ENCODE measurements at regions not wholly inside any gene's neighbourhood (a gene's known extent, or its start where the extent isn't known, plus 50 kb on each side); places are given as distances from the start of the nearest gene placed in this dataset.

DNA sequence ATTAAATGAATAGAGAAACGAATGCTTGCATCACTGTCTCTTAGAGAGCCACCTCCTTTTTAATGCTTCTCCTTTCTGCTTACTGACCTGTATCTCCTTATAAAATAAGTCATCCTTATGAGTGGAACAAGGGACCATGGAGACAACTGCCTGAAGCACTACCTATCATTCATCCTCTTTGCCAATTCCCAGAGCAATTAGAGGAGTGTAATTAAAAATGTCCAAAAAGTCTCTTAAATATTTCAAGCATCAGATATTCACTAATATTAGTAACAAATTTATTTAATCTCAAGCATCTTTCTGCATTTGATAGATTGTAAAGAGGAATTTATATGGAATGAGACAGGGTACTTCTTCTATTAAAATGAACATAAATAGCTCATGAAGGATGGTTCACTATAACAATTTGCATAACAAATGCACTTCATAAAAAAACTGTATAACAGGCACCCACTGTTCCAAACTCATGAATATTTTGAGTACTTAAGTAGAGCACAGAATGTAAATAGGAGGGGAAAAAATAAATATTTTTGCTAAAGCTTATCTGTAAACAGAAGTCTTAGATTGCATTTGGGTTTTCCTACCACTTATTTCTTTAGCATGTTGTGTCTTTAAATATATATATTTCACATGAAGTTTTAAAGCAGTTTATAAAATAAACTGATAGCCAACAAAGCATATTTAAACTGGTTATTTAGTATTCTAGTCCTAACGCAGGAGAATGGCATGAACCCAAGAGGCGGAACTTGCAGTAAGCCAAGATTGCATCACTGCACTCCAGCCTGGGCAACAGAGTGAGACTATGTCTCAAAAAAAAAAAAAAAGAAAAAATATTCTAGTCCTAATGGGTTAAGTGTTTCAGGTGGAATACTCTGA lies 269.3 kb downstream of the TBL1XR1 start:
- no peak for DNase-seq (ENCODE audit: low read depth)
- TF ChIP-seq, protein P1, sequence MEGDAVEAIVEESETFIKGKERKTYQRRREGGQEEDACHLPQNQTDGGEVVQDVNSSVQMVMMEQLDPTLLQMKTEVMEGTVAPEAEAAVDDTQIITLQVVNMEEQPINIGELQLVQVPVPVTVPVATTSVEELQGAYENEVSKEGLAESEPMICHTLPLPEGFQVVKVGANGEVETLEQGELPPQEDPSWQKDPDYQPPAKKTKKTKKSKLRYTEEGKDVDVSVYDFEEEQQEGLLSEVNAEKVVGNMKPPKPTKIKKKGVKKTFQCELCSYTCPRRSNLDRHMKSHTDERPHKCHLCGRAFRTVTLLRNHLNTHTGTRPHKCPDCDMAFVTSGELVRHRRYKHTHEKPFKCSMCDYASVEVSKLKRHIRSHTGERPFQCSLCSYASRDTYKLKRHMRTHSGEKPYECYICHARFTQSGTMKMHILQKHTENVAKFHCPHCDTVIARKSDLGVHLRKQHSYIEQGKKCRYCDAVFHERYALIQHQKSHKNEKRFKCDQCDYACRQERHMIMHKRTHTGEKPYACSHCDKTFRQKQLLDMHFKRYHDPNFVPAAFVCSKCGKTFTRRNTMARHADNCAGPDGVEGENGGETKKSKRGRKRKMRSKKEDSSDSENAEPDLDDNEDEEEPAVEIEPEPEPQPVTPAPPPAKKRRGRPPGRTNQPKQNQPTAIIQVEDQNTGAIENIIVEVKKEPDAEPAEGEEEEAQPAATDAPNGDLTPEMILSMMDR (IDR thresholded peaks at IDR 0.05; ENCODE audit: low read depth, low read length, missing control alignments) = no peak
- H3K4me3 ChIP-seq (ENCODE audit: low read depth, low read length) = no peak overlapping the region

DNA sequence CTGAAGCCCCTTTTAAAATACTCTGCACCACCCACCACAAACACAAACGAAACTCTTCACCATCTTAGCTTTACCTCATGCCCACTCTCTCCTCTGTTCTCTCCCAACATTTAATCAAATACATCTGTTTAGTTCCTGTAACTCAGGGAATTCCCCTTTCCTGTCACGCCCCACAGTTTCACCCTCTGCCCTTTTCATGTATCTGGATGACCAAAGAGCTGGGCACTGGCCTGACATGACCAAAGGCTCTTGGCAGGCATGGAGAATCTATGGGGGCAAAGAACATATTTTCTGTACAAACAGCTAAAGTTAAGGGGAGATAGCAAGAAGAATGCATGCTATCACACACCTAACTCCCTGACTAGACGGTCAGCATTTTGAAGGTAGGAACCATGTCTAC lies 270.0 kb downstream of the TBL1XR1 start:
- DNase-seq (ENCODE audit: low read depth) = no peak
- H3K4me3 ChIP-seq (ENCODE audit: low read depth, low read length) = no peak overlapping the region
- TF ChIP-seq, protein P1 (IDR thresholded peaks at IDR 0.05; ENCODE audit: low read depth, low read length, missing control alignments) = no peak

DNA sequence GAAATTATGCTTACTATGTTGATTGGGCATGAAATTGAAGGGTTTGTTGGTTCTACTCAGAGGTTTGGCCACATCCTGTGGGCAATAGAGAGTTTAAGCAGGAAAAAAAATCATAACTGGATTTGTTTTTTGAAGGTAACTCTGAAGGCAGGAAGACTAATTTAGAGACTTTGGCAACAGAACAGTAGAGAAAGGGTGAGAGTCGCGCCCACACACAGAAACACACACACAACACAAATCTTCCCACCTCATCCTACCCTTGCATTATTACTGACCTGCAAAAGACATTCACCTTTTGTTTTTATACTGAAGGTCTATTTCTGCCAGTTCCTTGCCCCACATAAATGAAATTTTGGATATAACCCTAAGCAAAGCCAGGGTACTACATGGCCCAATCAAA lies 270.6 kb downstream of the TBL1XR1 start:
- H3K4me3 ChIP-seq (ENCODE audit: low read depth, low read length) = no peak overlapping the region
- no peak for DNase-seq (ENCODE audit: low read depth)
- TF ChIP-seq, protein P1 (IDR thresholded peaks at IDR 0.05; ENCODE audit: low read depth, low read length, missing control alignments) = no peak

DNA sequence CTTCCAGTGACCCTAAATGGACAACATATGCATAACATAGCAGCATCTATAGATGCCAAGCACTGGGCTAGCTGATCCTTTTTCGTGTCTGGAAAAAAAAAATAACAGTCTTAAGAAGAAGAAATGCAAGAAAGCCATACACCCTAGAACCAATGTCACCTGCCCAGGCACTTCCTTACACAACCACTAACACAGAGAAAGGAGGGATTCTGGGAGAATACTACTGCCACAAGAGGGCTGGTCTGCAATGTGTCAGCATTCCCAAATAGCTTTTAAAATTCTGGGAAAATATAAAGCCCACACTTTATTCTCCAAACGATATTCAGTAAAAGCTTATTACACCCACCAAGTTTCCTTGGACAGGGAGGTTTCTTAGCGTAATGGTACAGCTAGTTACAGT lies 271.2 kb downstream of the TBL1XR1 start:
- no peak for DNase-seq (ENCODE audit: low read depth)
- TF ChIP-seq, protein P1 (IDR thresholded peaks at IDR 0.05; ENCODE audit: low read depth, low read length, missing control alignments) = no peak
- H3K4me3 ChIP-seq (ENCODE audit: low read depth, low read length) = no peak overlapping the region

DNA sequence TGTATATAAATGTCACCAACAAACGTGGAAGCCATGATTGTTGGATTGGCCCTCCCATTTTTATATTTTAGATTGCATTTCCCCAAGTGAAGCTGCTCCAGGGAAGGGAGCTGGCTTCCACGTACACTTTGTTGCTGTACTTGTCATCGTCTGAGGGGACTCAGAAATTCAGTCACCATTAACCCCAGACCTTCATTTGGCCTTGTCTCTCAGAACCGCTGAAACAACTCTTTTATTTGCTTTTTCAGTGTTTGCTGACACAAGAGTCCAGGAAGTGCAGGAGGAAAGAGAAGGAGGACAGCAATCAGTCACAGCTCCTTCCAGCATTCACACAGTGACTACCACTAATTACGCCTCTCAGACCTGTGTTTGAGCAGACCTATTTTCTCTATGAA lies 276.5 kb downstream of the TBL1XR1 start:
- TF ChIP-seq, protein P1 (IDR thresholded peaks at IDR 0.05; ENCODE audit: low read depth, low read length, missing control alignments) = no peak
- DNase-seq (ENCODE audit: low read depth) = no peak
- H3K4me3 ChIP-seq (ENCODE audit: low read depth, low read length) = no peak overlapping the region

DNA sequence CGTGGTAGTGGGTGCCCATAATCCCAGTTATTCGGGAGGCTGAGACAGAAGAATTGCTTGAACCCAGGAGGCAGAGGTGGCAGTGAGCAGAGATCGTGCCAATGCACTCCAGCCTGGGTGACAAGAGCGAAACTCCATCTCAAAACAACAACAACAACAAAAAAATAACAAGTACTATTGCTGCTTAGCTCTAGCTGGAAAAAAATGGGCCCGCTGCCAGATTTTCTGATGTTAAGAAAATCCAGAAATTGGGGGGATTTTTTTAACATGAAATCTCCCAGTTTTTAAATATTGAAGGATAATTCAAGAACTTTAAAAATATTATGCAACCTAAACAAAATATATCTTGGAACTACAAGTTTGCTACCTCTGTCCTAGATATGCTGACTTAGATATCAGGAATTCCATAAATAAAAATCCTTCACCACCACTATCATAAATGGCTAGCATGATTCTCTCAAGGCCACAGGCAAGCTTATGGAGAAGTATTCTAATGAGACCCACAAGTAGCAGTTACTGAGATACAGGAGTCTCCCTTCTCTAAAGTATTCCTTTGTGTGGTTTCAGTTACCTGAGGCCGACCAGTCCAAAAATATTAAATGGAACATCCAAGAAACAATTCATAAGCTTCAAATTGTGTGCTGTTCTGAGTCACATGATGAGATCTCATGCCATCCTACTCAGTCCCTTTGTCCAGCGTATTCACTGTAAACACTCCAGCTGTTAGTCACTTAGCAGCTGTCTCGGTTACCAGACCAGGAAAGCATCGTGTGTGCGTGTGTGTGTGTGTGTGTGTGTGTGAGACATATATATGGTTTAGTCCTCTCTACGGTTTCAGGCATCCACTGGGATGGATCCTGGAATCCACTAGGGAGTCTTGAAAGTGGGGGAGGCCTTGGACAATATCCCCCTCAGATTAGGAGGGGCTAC lies 277.2 kb downstream of the TBL1XR1 start:
- no peak overlapping the region for H3K4me3 ChIP-seq (ENCODE audit: low read depth, low read length)
- DNase-seq (ENCODE audit: low read depth) = no peak
- TF ChIP-seq, protein P1 (IDR thresholded peaks at IDR 0.05; ENCODE audit: low read depth, low read length, missing control alignments) = no peak

Data from GM12864 (cell line).